WTC11 (cell line): ENCODE measurements at regions not wholly inside any gene's neighbourhood (a gene's known extent, or its start where the extent isn't known, plus 50 kb on each side); places are given as distances from the start of the nearest gene placed in this dataset.

Experiments used
- CBFB ChIP-seq: sonication (generic); formaldehyde crosslinking; IDR thresholded peaks from 2 replicates; pipeline ENCODE4 v1.8.1; 2022; ENCODE audit warnings: mild to moderate bottlenecking, low read depth, missing genetic modification reagents
- CTCF ChIP-seq: fragments of 200-600 bp; IDR thresholded peaks from 2 replicates; pipeline ENCODE4 v1.8.0; 2022; ENCODE audit warnings: antibody characterized with exemption
- JUN ChIP-seq: sonication (generic); formaldehyde crosslinking; IDR thresholded peaks from 2 replicates; pipeline ENCODE4 v1.8.0; 2023; ENCODE audit warnings: mild to moderate bottlenecking, missing genetic modification reagents
- OVOL2 ChIP-seq: fragments of 250-450 bp; sonication (Bioruptor Pico); IDR thresholded peaks from 2 replicates; pipeline ENCODE4 v1.9.0; 2021; ENCODE audit warnings: mild to moderate bottlenecking, borderline replicate concordance
- PREB ChIP-seq: sonication (generic); formaldehyde crosslinking; IDR thresholded peaks from 2 replicates; pipeline ENCODE4 v1.8.1; 2022; ENCODE audit warnings: mild to moderate bottlenecking, missing genetic modification reagents, moderate library complexity, borderline replicate concordance
- PRRX2 ChIP-seq: fragments of 250-450 bp; sonication (Bioruptor Pico); IDR thresholded peaks from 2 replicates; pipeline ENCODE4 v1.8.0; 2021; ENCODE audit warnings: mild to moderate bottlenecking
- RELA ChIP-seq: sonication (generic); formaldehyde crosslinking; IDR thresholded peaks from 2 replicates; pipeline ENCODE4 v1.8.1; 2022; ENCODE audit warnings: missing genetic modification reagents, mild to moderate bottlenecking, borderline replicate concordance
- ZNF416 ChIP-seq: fragments of 250-450 bp; sonication (Bioruptor Pico); IDR thresholded peaks from 2 replicates; pipeline ENCODE4 v1.9.0; 2021; ENCODE audit warnings: mild to moderate bottlenecking, inconsistent platforms
- ZNF425 ChIP-seq: fragments of 250-450 bp; sonication (Bioruptor Pico); conservative IDR thresholded peaks from 2 replicates; pipeline ENCODE4 v1.9.0; 2021; ENCODE audit warnings: mild to moderate bottlenecking

- no peak for TF ChIP-seq JUN (CRISPR knock-in tag)
- no peak for TF ChIP-seq RELA (CRISPR knock-in tag)
- no peak for TF ChIP-seq OVOL2 (CRISPR knock-in tag)
- no peak for TF ChIP-seq ZNF416
- TF ChIP-seq CTCF, result no peak
- no peak for TF ChIP-seq ZNF425 (CRISPR knock-in tag)
- TF ChIP-seq CBFB (CRISPR knock-in tag), result no peak
- no peak for TF ChIP-seq PREB (CRISPR knock-in tag)
- TF ChIP-seq PRRX2, result no peak
Measured at GRCh38 chr22:22078329-22078728, 95.7 kb upstream of the TOP3B start.
